ENCODE measurements at regions not wholly inside any gene's neighbourhood (a gene's known extent, or its start where the extent isn't known, plus 50 kb on each side); places are given as distances from the start of the nearest gene placed in this dataset.

DNA sequence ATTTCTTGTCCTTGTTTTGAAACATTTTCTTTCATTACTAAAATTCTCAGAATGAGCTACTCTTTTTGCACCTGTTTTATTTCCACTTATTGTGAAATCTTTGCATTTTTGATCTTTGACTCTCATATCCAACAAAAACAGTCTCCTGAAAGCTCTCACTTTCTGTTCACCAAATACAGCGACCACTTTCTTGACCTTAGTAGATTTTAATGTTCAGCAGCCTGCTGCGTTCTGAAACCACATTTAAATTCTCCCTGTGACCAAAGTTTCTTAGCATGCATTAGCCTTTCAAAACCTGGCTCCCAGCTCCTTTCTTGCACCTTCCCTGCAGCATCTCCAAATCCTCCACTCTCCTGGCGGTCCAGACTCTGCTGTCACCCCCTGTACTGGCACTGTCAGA is 404.4 kb upstream of the PDE3A start:
- Histone ChIP-seq H3K27ac (peak overlapping the region; percentile 2 to 32), H3K4me1 (peaks cover 0 to 49% (median 6%) of the 10 kb centered on the region in 4 donors), H3K4me3 (no peak overlapping the region), H3K27me3 (no peaks in the 10 kb centered on the region), H3K36me3 (no peaks in the 10 kb centered on the region), H3K9me3 (no peaks in the 10 kb centered on the region)
- intact Hi-C loops (cut with DNase I; ENCODE audit: low total_unique reads): no loop called here
- no peak for DNase-seq
- TF ChIP-seq, protein P1, sequence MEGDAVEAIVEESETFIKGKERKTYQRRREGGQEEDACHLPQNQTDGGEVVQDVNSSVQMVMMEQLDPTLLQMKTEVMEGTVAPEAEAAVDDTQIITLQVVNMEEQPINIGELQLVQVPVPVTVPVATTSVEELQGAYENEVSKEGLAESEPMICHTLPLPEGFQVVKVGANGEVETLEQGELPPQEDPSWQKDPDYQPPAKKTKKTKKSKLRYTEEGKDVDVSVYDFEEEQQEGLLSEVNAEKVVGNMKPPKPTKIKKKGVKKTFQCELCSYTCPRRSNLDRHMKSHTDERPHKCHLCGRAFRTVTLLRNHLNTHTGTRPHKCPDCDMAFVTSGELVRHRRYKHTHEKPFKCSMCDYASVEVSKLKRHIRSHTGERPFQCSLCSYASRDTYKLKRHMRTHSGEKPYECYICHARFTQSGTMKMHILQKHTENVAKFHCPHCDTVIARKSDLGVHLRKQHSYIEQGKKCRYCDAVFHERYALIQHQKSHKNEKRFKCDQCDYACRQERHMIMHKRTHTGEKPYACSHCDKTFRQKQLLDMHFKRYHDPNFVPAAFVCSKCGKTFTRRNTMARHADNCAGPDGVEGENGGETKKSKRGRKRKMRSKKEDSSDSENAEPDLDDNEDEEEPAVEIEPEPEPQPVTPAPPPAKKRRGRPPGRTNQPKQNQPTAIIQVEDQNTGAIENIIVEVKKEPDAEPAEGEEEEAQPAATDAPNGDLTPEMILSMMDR (IDR thresholded peaks at IDR 0.05): no peak

DNA sequence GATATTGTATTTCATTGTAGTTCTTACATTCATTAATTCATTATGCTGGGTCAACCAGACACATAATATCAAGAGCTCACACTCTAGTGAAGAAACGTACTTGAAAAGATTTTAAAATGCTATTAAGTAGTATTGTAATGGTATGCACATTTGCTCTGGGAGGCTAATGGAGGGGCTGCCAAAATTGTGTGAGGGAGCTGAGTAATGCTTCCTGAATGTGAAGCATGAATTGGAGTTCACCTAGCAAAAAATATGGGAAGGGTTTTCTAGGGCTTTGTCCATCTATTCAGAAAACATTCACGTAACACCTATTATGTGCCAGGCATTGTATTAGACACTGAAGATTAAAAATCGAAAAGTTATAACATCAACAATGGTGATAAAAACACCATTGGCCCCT is 403.8 kb upstream of the PDE3A start:
- TF ChIP-seq, protein P1 (IDR thresholded peaks at IDR 0.05): no peak
- Histone ChIP-seq H3K36me3 (no peaks in the 10 kb centered on the region), H3K4me1 (peaks cover 0 to 55% (median 6%) of the 10 kb centered on the region in 4 donors), H3K9me3 (no peaks in the 10 kb centered on the region), H3K4me3 (no peak overlapping the region), H3K27me3 (no peaks in the 10 kb centered on the region), H3K27ac (peak overlapping the region; percentile 6 to 39)
- intact Hi-C loops (cut with DNase I; ENCODE audit: low total_unique reads): no loop called here
- no peak for DNase-seq

DNA sequence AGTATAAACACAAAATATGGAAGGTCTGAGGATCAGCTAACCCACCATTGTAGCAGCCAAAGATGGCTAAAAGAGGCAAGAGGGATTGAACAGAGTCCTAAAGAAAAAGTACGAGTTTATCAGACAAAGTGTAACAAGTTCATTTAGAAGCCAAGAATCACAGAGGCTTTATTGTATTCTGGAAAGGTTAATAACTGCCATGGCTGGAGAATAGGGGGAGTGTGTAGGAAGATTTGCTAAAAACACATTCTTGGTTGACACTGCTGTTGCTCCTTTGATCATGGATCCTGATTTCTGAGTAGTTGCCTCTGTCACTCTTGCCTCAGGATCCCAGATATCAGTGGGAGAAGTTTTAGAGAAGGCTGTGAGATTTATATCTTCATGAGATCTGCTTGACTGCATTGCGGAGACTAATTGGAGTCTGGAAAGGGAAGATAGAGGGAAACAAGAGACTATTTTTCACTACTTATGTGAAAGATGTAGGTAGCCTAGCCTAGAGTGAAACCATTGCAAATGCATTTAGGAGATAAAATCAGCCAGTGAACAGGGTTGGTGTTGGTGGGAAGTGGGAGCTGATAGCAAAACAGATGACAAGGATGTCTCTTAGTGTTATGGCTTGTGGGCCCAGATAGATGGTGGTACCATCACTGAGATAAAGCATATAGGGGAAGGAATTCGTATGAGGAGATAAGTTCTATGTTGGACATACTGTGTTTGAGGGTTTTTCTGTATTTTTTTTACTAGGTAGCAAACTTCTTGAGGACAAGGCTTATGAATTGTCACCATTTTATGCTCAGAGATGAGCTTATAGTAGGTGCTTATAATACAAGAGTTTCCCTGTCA is 402.9 kb upstream of the PDE3A start:
- intact Hi-C loops (cut with DNase I; ENCODE audit: low total_unique reads): no loop called here
- Histone ChIP-seq H3K27ac (peak overlapping the region in 1 of 2 donors; percentile 39), H3K27me3 (no peaks in the 10 kb centered on the region), H3K9me3 (no peaks in the 10 kb centered on the region), H3K36me3 (no peaks in the 10 kb centered on the region), H3K4me1 (peaks cover 0 to 59% (median 6%) of the 10 kb centered on the region in 4 donors), H3K4me3 (no peak overlapping the region)
- TF ChIP-seq, protein P1 (IDR thresholded peaks at IDR 0.05): no peak
- DNase-seq: no peak

DNA sequence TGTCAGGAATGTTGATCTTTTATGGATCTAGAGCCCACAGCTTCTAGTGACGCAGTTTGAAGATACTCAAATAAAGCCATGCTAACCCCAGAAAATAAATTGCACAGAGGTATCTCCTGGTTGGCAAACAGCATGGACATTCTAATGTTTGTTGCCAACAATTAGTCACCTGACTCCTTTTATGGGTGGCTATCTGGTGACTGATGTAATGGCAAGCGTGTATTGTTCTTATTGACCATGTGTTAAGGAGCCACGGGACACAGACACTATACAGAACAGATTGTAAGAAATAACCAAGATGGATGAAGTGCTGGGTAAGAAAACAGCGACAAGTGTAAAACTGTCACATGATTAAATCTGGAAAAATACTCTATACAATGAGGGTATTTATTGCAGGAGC is 401.3 kb upstream of the PDE3A start:
- H3K27ac ChIP-seq: peak overlapping the region; percentile 47 to 72
- H3K4me3 ChIP-seq: no peak overlapping the region
- peaks cover 0 to 74% (median 14%) of the 10 kb centered on the region in 4 donors for H3K4me1 ChIP-seq
- TF ChIP-seq, protein P1 (IDR thresholded peaks at IDR 0.05): no peak
- H3K36me3 ChIP-seq: no peaks in the 10 kb centered on the region
- intact Hi-C loops (cut with DNase I; ENCODE audit: low total_unique reads): no loop called here
- DNase-seq: no peak
- H3K27me3 ChIP-seq: no peaks in the 10 kb centered on the region
- no peaks in the 10 kb centered on the region for H3K9me3 ChIP-seq

DNA sequence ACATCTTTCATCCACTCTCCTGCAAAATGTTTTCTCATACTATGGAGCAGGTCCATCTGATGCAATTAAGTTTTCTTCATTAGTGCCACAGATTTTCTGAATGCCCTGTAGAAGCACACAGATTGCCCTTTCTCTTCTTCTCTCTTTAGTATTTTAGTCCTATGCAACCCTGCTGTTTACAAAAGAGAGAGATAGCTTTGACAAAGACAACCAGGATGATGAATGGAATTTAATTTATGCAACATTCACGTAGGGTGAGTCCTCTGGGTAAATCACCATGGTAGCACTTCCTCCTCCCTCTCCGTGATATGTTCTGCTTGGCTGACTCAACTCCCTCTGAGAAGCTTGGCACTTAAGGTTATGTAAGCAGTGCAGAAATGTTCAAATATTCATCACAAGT is 400.9 kb upstream of the PDE3A start:
- DNase-seq: no peak

More for the DNA sequence above, 400.9 kb upstream of the PDE3A start:
- no peaks in the 10 kb centered on the region for H3K27me3 ChIP-seq
- no peak overlapping the region for H3K4me3 ChIP-seq
- TF ChIP-seq, protein P1 (IDR thresholded peaks at IDR 0.05): no peak
- no peaks in the 10 kb centered on the region for H3K9me3 ChIP-seq
- peak overlapping the region; percentile 47 to 72 for H3K27ac ChIP-seq
- peaks cover 0 to 79% (median 14%) of the 10 kb centered on the region in 4 donors for H3K4me1 ChIP-seq
- intact Hi-C loops (cut with DNase I; ENCODE audit: low total_unique reads): no loop called here
- H3K36me3 ChIP-seq: no peaks in the 10 kb centered on the region
